B cell (primary cell): ENCODE measurements at regions not wholly inside any gene's neighbourhood (a gene's known extent, or its start where the extent isn't known, plus 50 kb on each side); places are given as distances from the start of the nearest gene placed in this dataset.

Source experiments
- ATAC-seq: fragments of 200-7000 bp; cut with Tn5 transposase; one replicate; pipeline ENCODE4 v1.10.0; 2021; ENCODE audit warnings: low read depth, mild to moderate bottlenecking, moderate number of reproducible peaks, moderate library complexity
- CTCF ChIA-PET: fragments of 350-600 bp; sonication (Branson Sonifier 250); formaldehyde crosslinking; loops from one replicate; lab custom pipeline; 2021; ENCODE audit warnings: antibody characterized with exemption, inconsistent platforms; lab: Charles Lee
- POLR2A ChIA-PET: fragments of 350-600 bp; sonication (Branson Sonifier 250); formaldehyde crosslinking; loops from one replicate; lab custom pipeline; 2021; ENCODE audit warnings: antibody characterized with exemption; lab: Charles Lee
- DNase-seq: peaks from one replicate; pipeline ENCODE4 v3.0.0; 2013
- H2AFZ ChIP-seq: 2 replicates; pipeline ENCODE4 v1.6.1; 2012; ENCODE audit warnings: mild to moderate bottlenecking, low read depth, low read length; ENCODE audit not compliant: insufficient read depth, poor library complexity, severe bottlenecking
- H3K27ac ChIP-seq, 2 donors: 1 replicate in 1 of 2; 2 replicates in 1 of 2; pipeline ENCODE4 v1.5.1; 2012 to 2013; ENCODE audit warnings: low read length in 2 of 2, mild to moderate bottlenecking in 2 of 2, moderate library complexity in 1 of 2
- H3K27me3 ChIP-seq, 4 experiments: fragments of 200-600 bp in 1 of 4; sonication (generic) in 1 of 4; replicated peaks in 1 of 4; 1 replicate in 2 of 4; 2 replicates in 2 of 4; pipeline versions ENCODE4 v1.6.1 to v1.7.0; 2013 to 2016; ENCODE audit warnings: low read length in 3 of 4, mild to moderate bottlenecking in 2 of 4, mixed read lengths in 1 of 4, moderate library complexity in 1 of 4; ENCODE audit not compliant: insufficient read depth in 4 of 4, control insufficient read depth in 3 of 4; ENCODE audit errors: control extremely low read depth in 1 of 4
- H3K36me3 ChIP-seq, 2 experiments: replicated peaks in 1 of 2; 1 replicate in 1 of 2; 2 replicates in 1 of 2; pipeline versions ENCODE4 v1.6.1 to v1.7.1; 2013; ENCODE audit warnings: low read length in 1 of 2; ENCODE audit not compliant: insufficient read depth in 2 of 2, control insufficient read depth in 1 of 2; ENCODE audit errors: control extremely low read depth in 1 of 2, extremely low read depth in 1 of 2
- H3K4me1 ChIP-seq, 2 donors: fragments of 200-600 bp in 1 of 2; sonication (generic) in 1 of 2; 1 replicate in 1 of 2; 2 replicates in 1 of 2; pipeline versions ENCODE4 v1.5.1 to v1.6.1; 2013 to 2017; ENCODE audit warnings: low read length in 2 of 2; ENCODE audit not compliant: control insufficient read depth in 2 of 2, insufficient read depth in 2 of 2
- H3K4me2 ChIP-seq: replicated peaks from 2 replicates; pipeline ENCODE3; 2012; ENCODE audit warnings: mild to moderate bottlenecking, low read depth, low read length; ENCODE audit not compliant: poor library complexity, severe bottlenecking
- H3K4me3 ChIP-seq, 5 experiments: fragments of 200-600 bp in 1 of 5; sonication (generic) in 1 of 5; 1 replicate in 3 of 5; 2 replicates in 2 of 5; pipeline versions ENCODE4 v1.5.1 to v1.7.0; 2011 to 2016; ENCODE audit warnings: low read length in 4 of 5, mild to moderate bottlenecking in 4 of 5, low read depth in 2 of 5, control low read depth in 1 of 5, moderate library complexity in 1 of 5; ENCODE audit not compliant: insufficient read depth in 1 of 5; ENCODE audit errors: control extremely low read depth in 1 of 5, extremely low read depth in 1 of 5
- H3K79me2 ChIP-seq: fragments of 200-600 bp; sonication (generic); one replicate; pipeline ENCODE4 v1.6.0; 2016; ENCODE audit warnings: low read length; ENCODE audit not compliant: control insufficient read depth, insufficient read depth
- H3K9ac ChIP-seq: fragments of 200-600 bp; sonication (generic); 2 replicates; pipeline ENCODE4 v1.6.1; 2017; ENCODE audit warnings: mild to moderate bottlenecking, low read length, moderate library complexity
- H3K9me3 ChIP-seq, 3 donors: one replicate each; pipeline versions ENCODE4 v1.6.1 to v1.7.1; 2013; ENCODE audit warnings: low read length in 2 of 3; ENCODE audit not compliant: control insufficient read depth in 2 of 3, insufficient read depth in 1 of 3; ENCODE audit errors: control extremely low read depth in 1 of 3
- H4K20me1 ChIP-seq: 2 replicates; pipeline ENCODE4 v1.6.0; 2012; ENCODE audit warnings: mild to moderate bottlenecking, low read length; ENCODE audit not compliant: insufficient read depth, control insufficient read depth, poor library complexity, severe bottlenecking
- H3K27ac Mint-ChIP-seq: one replicate; pipeline ENCODE4 v1.8.0; 2021; ENCODE audit warnings: mixed read lengths
- H3K27me3 Mint-ChIP-seq: one replicate; pipeline ENCODE4 v1.8.0; 2021; ENCODE audit warnings: mixed read lengths
- H3K4me1 Mint-ChIP-seq: one replicate; pipeline ENCODE4 v1.8.0; 2021; ENCODE audit warnings: mixed read lengths
- H3K4me3 Mint-ChIP-seq: one replicate; pipeline ENCODE4 v1.8.0; 2021; ENCODE audit warnings: mixed read lengths
- H3K9me3 Mint-ChIP-seq: one replicate; pipeline ENCODE4 v1.8.0; 2022; ENCODE audit warnings: mixed read lengths; ENCODE audit not compliant: insufficient read depth
- CTCF ChIP-seq: fragments of 200-600 bp; IDR thresholded peaks from one replicate; pipeline ENCODE4 v1.8.0; 2022; ENCODE audit warnings: antibody characterized with exemption, mild to moderate bottlenecking
- EZH2 ChIP-seq: IDR thresholded peaks from 2 replicates; pipeline ENCODE4 v1.6.1; 2012; ENCODE audit warnings: borderline replicate concordance, low read depth, mild to moderate bottlenecking, moderate library complexity, low read length; ENCODE audit not compliant: insufficient read depth, poor library complexity, severe bottlenecking
- WGBS: methylation state at CpG from one replicate; pipeline ENCODE4 v1.1.5; 2013; ENCODE audit warnings: missing lambda C conversion rate; ENCODE audit not compliant: insufficient coverage; 5-methylcytosine and 5-hydroxymethylcytosine counted together
- intact Hi-C: fragments of 100-400 bp; cut with micrococcal nuclease; formaldehyde crosslinking; loops from one replicate; pipeline ENCODE4 v1.10.0; 2022

GRCh38 chr1:91200675-91201074, 178.8 kb upstream of the ZNF644 start:
- DNase-seq: no peak
- Histone ChIP-seq H3K27ac (no peak overlapping the region), H3K9me3 (peaks cover 0 to 5% (median 0%) of the 10 kb centered on the region in 3 donors), H3K36me3 (no peaks in the 10 kb centered on the region), H3K4me3 (no peak overlapping the region), H2AFZ (no peak overlapping the region), H3K27me3 (peaks cover 0 to 5% (median 0%) of the 10 kb centered on the region in 4 experiments), H3K9ac (no peak overlapping the region), H3K4me1 (no peaks in the 10 kb centered on the region), H4K20me1 (no peaks in the 10 kb centered on the region), H3K4me2 (no peak overlapping the region), H3K79me2 (no peaks in the 10 kb centered on the region)
- Mint-ChIP-seq H3K4me1 (no peaks in the 10 kb centered on the region), H3K27ac (no peak overlapping the region), H3K9me3 (no peaks in the 10 kb centered on the region), H3K27me3 (peaks cover 31% of the 10 kb centered on the region), H3K4me3 (no peak overlapping the region)
- TF ChIP-seq CTCF (no peak), EZH2 (no peak)
- ChIA-PET POLR2A (no interaction called here), CTCF (interaction anchor here (1.3 kb wide), 1 partner anchor 34 kb away, joined by 3 read pairs; no protein-coding TSS in a partner anchor)
- 92% methylated on average over 3 of the region's 5 CpGs for WGBS
- no peak for ATAC-seq
- intact Hi-C loops: no loop called here

- H3K27me3 Mint-ChIP-seq: peaks cover 31% of the 10 kb centered on the region
- Histone ChIP-seq H3K4me2 (no peak overlapping the region), H3K4me1 (no peaks in the 10 kb centered on the region), H4K20me1 (no peaks in the 10 kb centered on the region), H3K9me3 (peaks cover 0 to 5% (median 0%) of the 10 kb centered on the region in 3 donors), H3K27me3 (peaks cover 0 to 5% (median 0%) of the 10 kb centered on the region in 4 experiments), H3K36me3 (no peaks in the 10 kb centered on the region), H3K79me2 (no peaks in the 10 kb centered on the region), H3K9ac (no peak overlapping the region), H2AFZ (no peak overlapping the region), H3K27ac (no peak overlapping the region), H3K4me3 (no peak overlapping the region)
- no CpG with 5 or more reads among the region's 6 CpGs for WGBS
- POLR2A ChIA-PET: no interaction called here
- TF ChIP-seq CTCF (no peak), EZH2 (no peak)
- no peaks in the 10 kb centered on the region for H3K9me3 Mint-ChIP-seq
- intact Hi-C loops: no loop called here
- CTCF ChIA-PET: interaction anchor here (0.6 kb wide), 1 partner anchor 11 kb away, joined by 3 read pairs; no protein-coding TSS in a partner anchor
- no peaks in the 10 kb centered on the region for H3K4me1 Mint-ChIP-seq
- H3K27ac Mint-ChIP-seq: no peak overlapping the region
- DNase-seq: no peak
- no peak for ATAC-seq
- H3K4me3 Mint-ChIP-seq: no peak overlapping the region
These were observed 178.2 kb upstream of the ZNF644 start for GRCh38 chr1:91199988-91200387.
